HG02642 (cell line): ENCODE measurements at regions not wholly inside any gene's neighbourhood (a gene's known extent, or its start where the extent isn't known, plus 50 kb on each side); places are given as distances from the start of the nearest gene placed in this dataset.
A peak's percentile ranks its signal among the peaks of the same experiment; 100 is the strongest.

ENCODE experiments used
- ATAC-seq: cut with Tn5 transposase; IDR thresholded peaks from one replicate; pipeline ENCODE4 v1.9.1; 2021; ENCODE audit warnings: mild to moderate bottlenecking; ENCODE audit not compliant: unreplicated experiment, poor library complexity

- no peak for ATAC-seq
Observed at GRCh38 chr1:99152132-99152531, 112.2 kb upstream of the PLPPR4 start.

GRCh38 chr1:99163671-99164070 lies 100.6 kb upstream of the PLPPR4 start:
- ATAC-seq: no peak

- no peak for ATAC-seq
Observed at GRCh38 chr1:99170516-99170915, 93.8 kb upstream of the PLPPR4 start.

- no peak for ATAC-seq
Observed at GRCh38 chr1:99171184-99171813, 93.0 kb upstream of the PLPPR4 start.

- no peak for ATAC-seq
Observed at GRCh38 chr1:99173282-99173681, 91.0 kb upstream of the PLPPR4 start.

GRCh38 chr1:99173900-99174299 lies 90.4 kb upstream of the PLPPR4 start:
- ATAC-seq: no peak

DNA sequence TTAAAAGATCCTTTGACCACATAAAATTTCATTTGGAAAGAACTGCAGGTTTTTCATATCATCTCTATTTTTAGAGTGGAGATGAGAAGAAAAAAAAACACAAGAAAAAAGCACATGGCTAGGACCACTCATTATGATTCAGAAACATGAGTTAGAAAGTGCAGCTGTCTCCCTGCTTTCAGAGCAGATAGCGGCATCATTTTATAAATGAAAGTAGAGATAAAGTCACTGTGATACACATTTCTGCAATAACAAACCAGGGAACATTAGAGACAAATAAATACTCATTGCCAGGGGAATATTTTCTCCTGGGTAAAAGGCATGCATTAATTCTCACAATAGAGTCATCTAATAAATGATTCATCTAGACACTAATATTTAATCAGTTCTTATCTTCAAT lies 87.5 kb upstream of the PLPPR4 start:
- ATAC-seq: no peak

DNA sequence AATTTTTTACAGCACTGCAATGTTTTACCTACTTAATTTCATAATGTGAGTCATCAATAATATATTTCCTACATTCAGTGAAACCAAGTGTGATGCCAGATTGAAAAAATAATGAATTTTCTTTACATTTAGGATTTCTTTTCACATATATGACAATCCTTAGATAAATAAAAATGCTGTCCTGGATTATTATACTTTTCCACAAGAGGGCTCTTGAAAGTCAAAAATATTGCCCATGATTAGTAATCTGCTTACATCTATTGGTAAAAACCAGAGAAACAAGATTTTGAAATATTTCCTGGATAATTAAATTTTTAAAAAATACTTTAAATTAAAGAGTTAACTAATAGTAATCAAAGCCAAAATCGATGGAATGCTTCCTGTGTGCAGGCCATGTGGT lies 86.8 kb upstream of the PLPPR4 start:
- no peak for ATAC-seq

DNA sequence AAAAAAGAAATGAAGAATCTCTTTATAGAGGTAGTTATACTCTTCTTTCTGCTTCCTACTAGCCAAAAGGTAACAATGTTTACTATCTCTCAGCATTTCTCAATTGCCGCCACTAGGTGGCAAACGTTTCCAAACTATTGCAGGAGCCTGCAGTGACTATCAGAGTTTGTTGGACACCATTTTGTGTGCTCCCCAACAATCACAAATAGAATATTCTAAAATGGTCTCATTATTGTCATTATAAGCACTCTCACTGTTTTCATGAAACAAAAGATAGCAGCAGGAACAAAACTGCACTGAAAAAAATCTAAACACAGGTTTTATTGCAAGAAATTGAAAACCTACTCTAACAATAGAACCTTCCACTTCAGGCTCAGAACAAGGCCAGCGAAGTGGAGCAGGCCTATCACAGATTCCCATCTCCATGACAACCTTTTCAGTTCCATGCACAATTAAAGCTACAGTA lies 83.9 kb upstream of the PLPPR4 start:
- ATAC-seq: peak; percentile 99

- no peak for ATAC-seq
Observed at GRCh38 chr1:99180915-99181314, 83.4 kb upstream of the PLPPR4 start.

GRCh38 chr1:99181892-99182291 lies 82.4 kb upstream of the PLPPR4 start:
- ATAC-seq: no peak

- no peak for ATAC-seq
Observed at GRCh38 chr1:99185196-99185595, 79.1 kb upstream of the PLPPR4 start.

- no peak for ATAC-seq
Observed at GRCh38 chr1:99193431-99193830, 70.9 kb upstream of the PLPPR4 start.

GRCh38 chr1:99198393-99198792 lies 65.9 kb upstream of the PLPPR4 start:
- ATAC-seq: no peak

DNA sequence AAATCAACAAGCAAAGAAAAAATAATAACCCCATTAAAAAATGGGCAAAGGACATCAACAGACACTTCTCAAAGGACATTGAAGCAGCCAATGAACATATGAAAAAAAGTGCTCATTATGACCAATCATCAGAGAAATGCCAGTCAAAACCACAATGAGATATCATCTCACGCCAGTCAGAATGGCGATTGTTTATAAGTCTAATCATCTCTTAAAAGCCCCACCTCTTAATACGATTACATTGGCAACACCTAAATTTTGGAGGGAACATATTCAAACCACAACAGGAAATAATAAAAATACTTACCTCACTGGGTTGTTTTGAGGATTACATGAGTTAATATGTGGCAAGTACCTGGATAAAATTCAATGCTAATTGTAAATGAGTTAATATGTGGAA lies 57.1 kb upstream of the PLPPR4 start:
- ATAC-seq: no peak
